Right renal pelvis (tissue), 4 donors: ENCODE measurements at regions not wholly inside any gene's neighbourhood (a gene's known extent, or its start where the extent isn't known, plus 50 kb on each side); places are given as distances from the start of the nearest gene placed in this dataset.

Experiments used
- DNase-seq, 4 donors: peaks; one replicate each; pipeline ENCODE4 v3.0.0-alpha.2; 2013; ENCODE audit warnings: low read depth in 4 of 4, low spot score in 3 of 4, missing footprints in 1 of 4

- DNase-seq, result no peak
Observed at GRCh38 chr15:62431008-62431797, 266.1 kb upstream of the C2CD4B start.

DNA sequence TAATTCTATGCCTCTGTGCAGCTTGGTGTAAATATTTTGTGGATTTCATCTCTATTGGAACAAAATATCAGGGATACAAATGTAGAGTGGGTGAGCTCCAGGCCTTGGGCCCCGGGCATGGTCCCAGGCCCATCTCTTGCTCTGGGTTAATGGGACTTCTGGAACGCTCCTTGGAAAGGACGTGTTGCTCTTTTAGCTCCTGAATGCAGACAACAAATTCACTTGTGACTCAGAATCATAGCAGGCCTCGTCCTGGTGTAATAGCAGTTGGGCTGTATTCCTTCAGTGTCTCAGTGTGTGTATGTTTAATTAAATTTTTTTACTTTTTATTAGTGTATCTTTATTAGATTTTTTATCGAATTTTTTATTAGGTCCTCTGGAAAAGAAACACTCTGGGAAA lies 266.7 kb upstream of the C2CD4B start:
- no peak for DNase-seq

- DNase-seq, result no peak
Observed at GRCh38 chr15:62432702-62433398, 267.8 kb upstream of the C2CD4B start.

- DNase-seq, result no peak
Observed at GRCh38 chr15:62436235-62436634, 271.1 kb upstream of the C2CD4B start.

DNA sequence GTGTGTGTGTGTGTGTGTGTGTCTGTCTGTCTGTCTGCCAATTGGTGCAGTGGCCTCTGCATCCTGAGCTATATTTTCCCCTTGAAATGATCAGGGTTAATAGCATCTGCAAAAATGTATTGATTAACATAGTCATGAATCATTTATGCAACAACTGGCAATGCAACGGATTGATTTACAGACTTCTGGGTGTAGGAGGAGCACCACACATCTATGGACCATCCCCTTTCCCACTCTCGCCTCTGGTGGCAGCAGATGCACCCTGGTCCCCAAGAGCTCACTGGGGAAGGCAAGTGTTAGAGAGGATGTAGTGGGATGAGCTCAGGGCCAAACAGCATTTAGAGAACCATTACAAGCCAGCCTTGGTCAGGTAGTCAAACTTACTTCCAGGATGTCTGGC lies 272.7 kb upstream of the C2CD4B start:
- no peak for DNase-seq

DNA sequence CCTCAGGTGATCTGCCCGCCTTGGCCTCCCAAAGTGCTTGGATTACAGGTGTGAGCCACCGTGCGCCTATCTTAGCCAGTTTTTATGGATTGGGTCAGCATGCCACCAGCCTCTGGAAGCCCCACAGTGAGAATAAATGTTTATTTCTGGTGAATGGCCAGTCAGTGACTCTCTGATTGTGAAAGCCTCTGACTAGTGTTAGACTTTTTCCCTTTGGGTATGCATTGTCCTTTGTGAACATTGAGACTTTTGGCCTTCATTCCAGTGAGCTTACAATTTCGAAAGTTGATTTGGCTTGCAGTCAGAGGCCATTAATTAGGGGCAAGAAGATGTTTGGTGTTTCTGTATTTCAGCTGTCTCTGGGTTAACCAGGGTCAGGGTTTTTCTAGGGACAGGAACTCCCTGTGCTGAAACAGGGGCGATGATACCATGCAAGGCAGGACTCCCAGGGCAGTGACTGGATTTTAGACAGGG lies 274.5 kb upstream of the C2CD4B start:
- DNase-seq, result no peak

DNA sequence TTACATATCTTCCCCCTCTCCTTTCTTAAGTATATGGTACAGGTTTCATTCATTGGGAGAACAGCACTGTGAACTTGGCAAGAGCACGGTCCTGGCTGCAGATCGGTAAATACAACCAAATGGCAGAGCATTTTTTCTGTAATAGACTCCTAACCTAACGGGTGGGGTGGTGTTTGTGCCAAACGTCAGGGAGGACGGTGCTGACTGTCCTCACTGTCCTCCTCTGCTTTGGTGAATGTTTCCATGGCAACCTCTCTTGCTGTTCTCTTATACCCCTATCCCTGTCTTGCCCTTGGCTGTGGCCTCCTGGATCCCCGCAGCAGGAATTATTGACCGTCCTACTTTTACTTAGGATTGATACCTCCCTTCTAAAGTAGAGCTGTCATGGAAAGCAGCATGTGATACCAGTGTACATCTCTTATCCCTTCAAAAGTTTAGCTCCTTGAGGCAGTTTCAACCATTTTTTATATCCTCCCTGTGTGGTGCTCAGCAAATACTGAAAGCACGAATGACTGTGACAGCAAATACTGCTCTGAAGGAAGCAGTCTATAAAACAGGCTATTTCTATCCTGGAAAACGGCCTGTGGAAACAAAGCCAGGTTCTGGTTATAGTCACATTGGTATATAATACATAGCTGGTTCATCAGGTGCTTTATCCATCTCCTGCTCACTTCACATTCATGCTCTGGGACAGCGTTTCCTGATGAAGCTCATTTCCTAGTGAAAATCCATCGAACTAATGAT lies 275.4 kb upstream of the C2CD4B start:
- no peak for DNase-seq

DNA sequence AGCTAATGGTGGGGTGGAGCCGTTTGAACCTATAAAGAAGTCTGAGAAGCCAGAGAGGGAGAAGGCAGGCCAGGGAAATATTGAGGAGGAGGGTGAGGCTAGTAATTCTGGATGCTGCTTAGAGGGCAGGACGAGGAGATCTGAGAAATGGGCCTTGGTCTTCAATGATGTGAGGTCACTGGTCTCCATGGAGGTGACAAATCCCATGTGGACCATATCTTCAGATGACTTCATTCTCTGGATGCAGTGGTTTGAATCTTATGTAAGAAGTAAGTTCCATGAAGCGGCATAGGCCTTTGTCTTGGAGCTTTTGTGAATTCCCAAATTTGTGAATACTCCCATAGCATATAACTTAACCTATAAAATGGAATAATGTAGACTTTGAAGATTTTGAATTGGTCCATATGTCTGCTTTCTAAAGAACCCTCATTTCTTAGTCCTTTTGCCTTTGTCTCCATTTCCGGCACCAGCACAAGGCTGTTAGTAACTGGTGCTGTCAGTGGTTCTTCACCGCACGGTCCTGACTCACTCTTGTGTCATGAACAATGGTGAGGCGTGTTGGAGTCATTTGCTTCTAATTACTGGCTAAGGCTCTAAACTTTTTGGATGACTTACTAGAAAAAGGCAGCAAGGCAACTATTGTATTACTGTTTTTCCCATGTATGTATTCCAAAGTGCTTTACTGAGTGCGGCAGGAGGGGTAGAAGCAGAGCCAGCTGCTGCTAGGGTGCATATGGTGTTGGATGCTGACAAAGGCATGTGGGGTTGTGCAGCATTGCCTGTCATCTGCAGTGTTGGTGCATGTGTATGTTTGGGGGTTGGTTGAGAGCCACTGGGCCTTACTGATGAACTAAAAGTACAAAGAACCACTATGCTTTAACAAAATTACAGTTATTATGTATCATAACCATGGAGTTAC lies 279.3 kb upstream of the C2CD4B start:
- no peak for DNase-seq

DNA sequence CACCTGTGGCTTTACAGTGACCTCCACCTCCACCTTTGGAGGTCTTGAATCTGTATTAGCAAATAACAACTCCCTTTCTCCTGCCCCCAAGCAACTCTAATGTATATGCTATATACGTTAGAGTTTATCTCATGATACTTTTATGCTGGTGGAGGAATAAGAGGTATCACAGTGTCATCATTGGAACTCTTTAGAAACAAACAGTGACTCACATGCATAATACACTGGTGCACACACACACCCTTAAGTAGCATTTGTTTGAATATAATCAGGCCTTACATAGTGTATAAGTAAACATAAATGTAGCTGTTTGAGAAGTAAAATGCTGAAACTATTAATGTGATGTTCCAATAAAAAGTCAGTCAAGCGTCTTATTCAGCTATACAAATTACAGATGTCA lies 280.2 kb upstream of the C2CD4B start:
- no peak for DNase-seq

DNA sequence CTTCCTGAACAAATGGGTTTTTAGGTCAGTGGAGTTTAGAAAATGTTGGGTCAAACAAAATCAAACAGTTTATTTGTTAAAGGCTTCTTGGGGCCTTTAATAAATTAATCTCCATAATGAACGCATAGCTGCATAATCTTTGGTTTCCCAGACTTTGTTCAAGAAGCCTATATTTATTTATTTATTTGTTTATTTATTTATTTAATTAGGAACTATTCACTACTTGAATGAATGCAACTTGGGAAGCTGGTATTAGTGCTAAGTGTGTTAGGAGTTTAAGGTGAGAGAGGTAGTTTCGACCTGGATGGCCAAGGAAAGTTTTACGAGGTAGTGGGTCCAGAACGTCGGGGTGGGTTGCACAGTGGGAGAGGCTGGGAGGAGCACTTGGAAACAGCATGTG lies 281.9 kb upstream of the C2CD4B start:
- DNase-seq, result no peak

DNA sequence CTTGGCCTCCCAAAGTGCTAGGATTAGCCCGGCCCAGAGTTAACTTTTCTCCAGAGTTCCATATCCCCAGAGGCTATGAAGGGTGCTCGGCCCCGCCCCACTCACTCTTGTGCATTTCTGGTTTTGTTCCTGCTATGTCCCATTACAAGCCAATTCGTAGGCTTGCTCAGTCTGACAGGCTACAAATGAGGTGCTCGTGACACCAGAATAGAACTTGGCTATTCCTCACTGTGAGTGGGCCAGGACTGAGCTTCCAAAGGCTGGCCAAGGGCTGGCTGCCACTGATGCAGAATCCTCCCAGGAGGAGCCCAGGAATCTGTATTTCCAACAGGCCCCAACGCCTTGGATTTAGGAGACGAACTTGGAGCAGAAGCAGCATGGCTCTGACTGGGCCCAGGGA lies 282.7 kb upstream of the C2CD4B start:
- DNase-seq, result no peak

DNA sequence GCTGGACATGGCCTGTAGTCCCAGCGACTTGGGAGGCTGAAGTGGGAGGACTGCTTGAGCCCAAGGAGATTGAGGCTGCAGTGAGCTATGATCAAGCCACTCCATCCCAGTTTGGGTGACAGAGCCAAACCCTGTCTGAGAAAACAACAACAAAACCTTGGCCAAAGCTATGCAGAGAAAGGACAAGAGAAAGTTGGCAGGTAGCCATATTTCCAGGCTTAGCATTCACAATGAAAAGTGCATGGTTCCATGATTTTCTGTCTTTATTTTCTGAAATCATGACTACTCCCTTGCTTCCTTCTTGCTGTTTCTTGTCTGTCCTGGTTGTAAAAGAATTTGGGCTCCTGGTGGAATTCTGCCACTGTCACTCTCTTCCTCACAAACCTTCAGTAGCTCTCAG lies 284.6 kb upstream of the C2CD4B start:
- no peak for DNase-seq

- no peak for DNase-seq
Observed at GRCh38 chr15:62450061-62450460, 285.0 kb upstream of the C2CD4B start.

DNA sequence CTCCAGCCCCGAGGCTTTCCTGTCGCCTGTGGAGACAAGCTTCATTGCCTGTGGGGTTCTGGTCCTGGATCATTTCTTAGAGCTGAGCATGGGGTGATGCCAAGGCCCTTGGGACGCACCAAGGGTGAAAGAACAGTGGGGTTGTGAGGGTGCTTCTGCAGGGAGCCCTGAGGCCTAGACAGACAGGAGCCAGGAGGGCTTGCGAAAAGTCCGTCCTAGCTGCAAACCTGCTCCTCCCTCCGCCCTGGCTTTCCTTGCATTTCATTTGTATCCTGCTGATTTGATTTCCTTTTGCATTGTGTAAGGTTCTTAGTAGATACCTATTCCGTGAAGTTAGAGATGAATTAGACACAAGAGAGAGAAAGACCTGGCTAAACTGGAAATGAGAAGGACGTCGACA lies 286.9 kb upstream of the C2CD4B start:
- no peak for DNase-seq

DNA sequence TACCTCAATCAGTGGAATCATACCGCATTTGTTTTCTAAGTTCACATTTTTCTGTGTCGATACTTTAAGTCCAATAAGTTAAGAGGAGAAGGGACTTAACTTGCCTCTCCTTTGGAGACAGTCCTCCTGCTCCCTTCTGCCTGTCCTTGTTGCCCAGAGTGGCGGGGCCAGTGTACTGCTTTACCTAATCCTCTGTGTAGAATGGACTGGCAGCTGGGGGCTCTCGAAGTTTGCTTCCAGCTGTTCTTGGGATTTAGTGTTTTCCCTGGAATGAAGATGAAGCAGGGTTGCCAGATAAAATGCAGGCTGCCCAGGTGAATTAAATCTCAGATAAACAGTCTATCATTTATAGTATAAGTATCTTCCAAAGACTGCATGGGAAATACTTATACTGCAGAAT lies 287.6 kb upstream of the C2CD4B start:
- DNase-seq, result no peak

DNA sequence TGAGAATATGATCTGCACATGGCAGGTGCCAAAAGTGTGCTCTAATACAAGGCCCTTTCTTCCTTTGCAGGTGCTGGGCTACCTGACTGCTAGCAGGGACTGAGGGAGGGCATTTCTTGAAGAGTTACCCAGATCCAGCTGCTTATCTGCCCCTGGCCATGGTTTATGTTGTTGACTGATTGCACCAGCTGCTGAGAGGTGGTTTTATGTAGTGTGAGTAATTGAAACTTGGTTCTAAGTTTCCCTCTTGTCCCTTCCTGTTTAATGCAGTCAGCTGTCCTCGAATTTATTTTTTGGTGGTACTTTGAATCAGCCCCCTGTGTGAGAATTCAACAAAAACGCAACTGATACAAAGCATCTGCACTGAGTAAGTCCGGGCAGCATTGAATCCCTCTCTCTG lies 288.3 kb upstream of the C2CD4B start:
- no peak for DNase-seq

- DNase-seq, result no peak
Observed at GRCh38 chr15:62453981-62454380, 288.9 kb upstream of the C2CD4B start.

DNA sequence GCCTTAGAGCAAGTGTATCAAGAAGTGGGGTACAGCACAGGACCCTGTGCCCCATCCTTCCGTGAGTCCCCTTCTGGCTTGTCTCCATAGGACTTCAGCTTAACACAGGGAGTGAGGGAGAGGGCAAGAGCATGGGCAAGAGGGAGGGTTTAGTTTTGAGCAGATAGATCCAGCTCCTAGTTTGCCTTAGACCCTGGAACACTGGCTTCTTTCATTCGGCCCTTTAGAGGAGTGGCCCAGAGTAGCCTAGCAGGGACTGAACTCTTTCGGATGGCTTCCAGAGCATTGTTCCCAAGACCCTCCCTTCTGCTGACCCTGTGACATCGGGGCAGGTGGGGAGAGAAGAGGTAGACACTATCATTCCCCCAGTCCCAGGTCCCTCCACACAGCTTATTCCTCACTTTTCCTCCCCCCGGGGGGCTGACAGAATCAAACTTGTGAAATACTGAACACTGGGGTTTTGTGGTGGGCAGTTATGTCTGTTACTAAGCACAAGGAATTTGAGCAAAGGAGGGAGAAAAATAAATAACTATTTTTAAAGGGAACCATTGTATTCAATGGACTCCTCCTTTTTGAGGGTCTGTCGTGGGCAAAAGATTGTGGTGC lies 289.6 kb upstream of the C2CD4B start:
- DNase-seq, result no peak

- DNase-seq, result no peak
Observed at GRCh38 chr15:62455441-62455921, 290.4 kb upstream of the C2CD4B start.
